H9 (cell line): ENCODE measurements at regions not wholly inside any gene's neighbourhood (a gene's known extent, or its start where the extent isn't known, plus 50 kb on each side); places are given as distances from the start of the nearest gene placed in this dataset.

ENCODE experiments used
- DNase-seq: peaks from one replicate; pipeline ENCODE4 v3.0.0-alpha.2; 2017
- H2AFZ ChIP-seq: one replicate; pipeline ENCODE4 v1.6.1; 2013; ENCODE audit warnings: mild to moderate bottlenecking, low read length, control low read depth, moderate library complexity
- H2AK5ac ChIP-seq: 2 replicates; pipeline ENCODE4 v1.6.1; 2013; ENCODE audit warnings: low read length, control low read depth, mixed read lengths; ENCODE audit not compliant: insufficient read length
- H2BK120ac ChIP-seq: one replicate; pipeline ENCODE4 v1.6.1; 2013; ENCODE audit warnings: low read depth, mild to moderate bottlenecking, low read length, control low read depth, inconsistent platforms; ENCODE audit not compliant: poor library complexity, severe bottlenecking
- H2BK12ac ChIP-seq: 2 replicates; pipeline ENCODE4 v1.6.1; 2013; ENCODE audit warnings: low read length, control low read depth, mixed read lengths, low read depth; ENCODE audit not compliant: insufficient read length
- H2BK15ac ChIP-seq: 2 replicates; pipeline ENCODE4 v1.6.1; 2013; ENCODE audit warnings: low read depth, low read length, control low read depth
- H2BK20ac ChIP-seq: one replicate; pipeline ENCODE4 v1.6.1; 2013; ENCODE audit warnings: low read depth, mild to moderate bottlenecking, low read length, control low read depth, inconsistent platforms; ENCODE audit not compliant: poor library complexity, severe bottlenecking
- H2BK5ac ChIP-seq: 2 replicates; pipeline ENCODE4 v1.6.1; 2013; ENCODE audit warnings: low read length, control low read depth, mixed read lengths; ENCODE audit not compliant: insufficient read length
- H3K14ac ChIP-seq: 2 replicates; pipeline ENCODE4 v1.6.1; 2013; ENCODE audit warnings: low read length, control low read depth; ENCODE audit not compliant: insufficient read depth
- H3K18ac ChIP-seq: 2 replicates; pipeline ENCODE4 v1.6.1; 2013; ENCODE audit warnings: low read depth, mild to moderate bottlenecking, mixed read lengths, low read length, control low read depth; ENCODE audit not compliant: insufficient read length
- H3K23ac ChIP-seq: 2 replicates; pipeline ENCODE4 v1.6.1; 2013; ENCODE audit warnings: low read length, control low read depth, mixed read lengths, low read depth; ENCODE audit not compliant: insufficient read length
- H3K23me2 ChIP-seq: 2 replicates; pipeline ENCODE4 v1.6.1; 2013; ENCODE audit warnings: low read depth, mild to moderate bottlenecking, mixed read lengths, low read length, control low read depth; ENCODE audit not compliant: insufficient read length, poor library complexity, severe bottlenecking
- H3K27ac ChIP-seq: 2 replicates; pipeline ENCODE4 v1.5.1; 2013; ENCODE audit warnings: low read length, control low read depth, mixed read lengths, low read depth; ENCODE audit not compliant: insufficient read length
- H3K27me3 ChIP-seq: 2 replicates; pipeline ENCODE4 v1.6.1; 2013; ENCODE audit warnings: low read length, control low read depth, inconsistent platforms; ENCODE audit not compliant: insufficient read depth
- H3K4ac ChIP-seq: 2 replicates; pipeline ENCODE4 v1.6.1; 2013; ENCODE audit warnings: low read depth, mild to moderate bottlenecking, control low read depth, inconsistent platforms, low read length, moderate library complexity
- H3K4me1 ChIP-seq: 2 replicates; pipeline ENCODE4 v1.6.1; 2013; ENCODE audit warnings: low read length, control low read depth, inconsistent platforms; ENCODE audit not compliant: insufficient read depth
- H3K4me2 ChIP-seq: 2 replicates; pipeline ENCODE4 v1.6.1; 2013; ENCODE audit warnings: low read length, control low read depth, mixed read lengths; ENCODE audit not compliant: insufficient read length, insufficient read depth
- H3K56ac ChIP-seq: 2 replicates; pipeline ENCODE4 v1.6.1; 2013; ENCODE audit warnings: low read depth, mild to moderate bottlenecking, mixed read lengths, low read length, control low read depth; ENCODE audit not compliant: insufficient read length
- H3K79me1 ChIP-seq: 2 replicates; pipeline ENCODE4 v1.6.1; 2013; ENCODE audit warnings: low read depth, mild to moderate bottlenecking, moderate library complexity, low read length, control low read depth, inconsistent platforms; ENCODE audit not compliant: insufficient read depth, poor library complexity, severe bottlenecking
- H3K79me2 ChIP-seq: 2 replicates; pipeline ENCODE4 v1.6.1; 2013; ENCODE audit warnings: low read length, control low read depth, inconsistent platforms; ENCODE audit not compliant: insufficient read depth
- H3K9ac ChIP-seq: 2 replicates; pipeline ENCODE4 v1.6.1; 2013; ENCODE audit warnings: low read length, control low read depth, mixed read lengths; ENCODE audit not compliant: insufficient read length; ENCODE audit errors: extremely low read depth
- H3K9me3 ChIP-seq: one replicate; pipeline ENCODE4 v1.6.1; 2013; ENCODE audit warnings: low read depth, low read length, inconsistent platforms; ENCODE audit not compliant: control insufficient read depth
- H3T11ph ChIP-seq: one replicate; pipeline ENCODE4 v1.6.1; 2013; ENCODE audit warnings: mild to moderate bottlenecking, low read length, control low read depth, inconsistent platforms
- H4K20me1 ChIP-seq: one replicate; pipeline ENCODE4 v1.6.1; 2013; ENCODE audit not compliant: control insufficient read depth, insufficient read length, insufficient read depth
- H4K5ac ChIP-seq: 2 replicates; pipeline ENCODE4 v1.6.1; 2013; ENCODE audit warnings: low read depth, mild to moderate bottlenecking, mixed read lengths, low read length, control low read depth; ENCODE audit not compliant: insufficient read length
- H4K8ac ChIP-seq: replicated peaks from 2 replicates; pipeline ENCODE4 v1.6.1; 2013; ENCODE audit warnings: low read length, control low read depth, mixed read lengths, low read depth; ENCODE audit not compliant: insufficient read length
- H4K91ac ChIP-seq: 2 replicates; pipeline ENCODE4 v1.6.1; 2013; ENCODE audit warnings: low read depth, mild to moderate bottlenecking, moderate library complexity, mixed read lengths, low read length, control low read depth; ENCODE audit not compliant: insufficient read length
- H3K27ac Mint-ChIP-seq, 3 experiments: 2 replicates in 2 of 3; 3 replicates in 1 of 3; pipeline ENCODE4 v1.8.0; 2020 to 2021; ENCODE audit warnings: mixed read lengths in 3 of 3, mild to moderate bottlenecking in 1 of 3, moderate library complexity in 1 of 3
- H3K27me3 Mint-ChIP-seq: 2 replicates; pipeline ENCODE4 v1.8.0; 2021; ENCODE audit warnings: low read depth, mild to moderate bottlenecking, moderate library complexity, mixed read lengths
- H3K36me3 Mint-ChIP-seq, 3 experiments: 2 replicates in 2 of 3; 3 replicates in 1 of 3; pipeline ENCODE4 v1.8.0; 2020 to 2021; ENCODE audit warnings: low read depth in 3 of 3, mixed read lengths in 3 of 3; ENCODE audit not compliant: insufficient read depth in 1 of 3
- H3K4me1 Mint-ChIP-seq, 2 experiments: 2 replicates each; pipeline ENCODE4 v1.8.0; 2020; ENCODE audit warnings: mixed read lengths in 2 of 2
- H3K4me3 Mint-ChIP-seq, 2 experiments: 2 replicates in 1 of 2; 3 replicates in 1 of 2; pipeline ENCODE4 v1.8.0; 2020 to 2021; ENCODE audit warnings: mild to moderate bottlenecking in 2 of 2, mixed read lengths in 2 of 2, moderate library complexity in 1 of 2
- H3K9me3 Mint-ChIP-seq, 2 experiments: 2 replicates in 1 of 2; 3 replicates in 1 of 2; pipeline ENCODE4 v1.8.0; 2020; ENCODE audit warnings: mild to moderate bottlenecking in 2 of 2, mixed read lengths in 2 of 2, moderate library complexity in 1 of 2
- CTCF ChIP-seq: fragments of 200-600 bp; sonication (generic); conservative IDR thresholded peaks from 3 replicates; pipeline ENCODE4 v1.8.0; 2021; ENCODE audit warnings: antibody characterized with exemption, mild to moderate bottlenecking
- WGBS: extraction: QIAGEN DNeasy Blood & Tissue Kit; methylation state at CpG from one replicate; pipeline ENCODE4 v1.1.7; 2013; ENCODE audit warnings: missing lambda C conversion rate, low lambda C conversion rate, mixed read lengths; ENCODE audit not compliant: insufficient read length; ENCODE audit errors: extremely low coverage; 5-methylcytosine and 5-hydroxymethylcytosine counted together

GRCh38 chr5:128673000-128673399 lies 135.0 kb upstream of the FBN2 start:
- Histone ChIP-seq H4K20me1 (no peaks in the 10 kb centered on the region), H2BK120ac (no peak overlapping the region), H3T11ph (no peak overlapping the region), H3K4ac (no peak overlapping the region), H3K4me2 (no peak overlapping the region), H4K8ac (no peak overlapping the region), H2BK5ac (no peak overlapping the region), H3K14ac (no peak overlapping the region), H3K9me3 (peaks cover 7% of the 10 kb centered on the region), H3K27me3 (no peaks in the 10 kb centered on the region), H4K91ac (no peak overlapping the region), H3K79me2 (no peaks in the 10 kb centered on the region), H4K5ac (no peak overlapping the region), H3K23ac (no peak overlapping the region), H3K9ac (no peak overlapping the region), H2BK12ac (no peak overlapping the region), H3K4me1 (peaks cover 5% of the 10 kb centered on the region; the same call in 1 of the 2 replicates), H3K18ac (no peak overlapping the region), H3K27ac (no peak overlapping the region), H2AK5ac (no peak overlapping the region), H2BK15ac (no peak overlapping the region), H2BK20ac (no peak overlapping the region), H3K56ac (no peak overlapping the region), H3K79me1 (no peaks in the 10 kb centered on the region), H2AFZ (no peak overlapping the region), H3K23me2 (no peaks in the 10 kb centered on the region)
- peaks cover 13 to 15% of the 10 kb centered on the region in 2 experiments for H3K9me3 Mint-ChIP-seq
- H3K4me1 Mint-ChIP-seq: peaks cover 35 to 42% of the 10 kb centered on the region in 2 experiments
- no CpG with 5 or more reads among the region's 3 CpGs for WGBS
- TF ChIP-seq CTCF: no peak
- no peak for DNase-seq
- no peak overlapping the region for H3K27ac Mint-ChIP-seq
- no peak overlapping the region for H3K4me3 Mint-ChIP-seq
- H3K36me3 Mint-ChIP-seq: peaks cover 0 to 19% (median 10%) of the 10 kb centered on the region in 3 experiments; a peak in 5 of 7 replicates
- no peaks in the 10 kb centered on the region for H3K27me3 Mint-ChIP-seq
